Transverse colon (tissue), 4 donors: ENCODE measurements at regions not wholly inside any gene's neighbourhood (a gene's known extent, or its start where the extent isn't known, plus 50 kb on each side); places are given as distances from the start of the nearest gene placed in this dataset.

Source experiments
- EP300 ChIP-seq: sonication (generic); formaldehyde crosslinking; IDR thresholded peaks from one replicate; pipeline ENCODE4 v1.6.1; 2017; ENCODE audit warnings: antibody characterized with exemption, low read depth
- POLR2AphosphoS5 ChIP-seq, 3 donors: sonication (generic); formaldehyde crosslinking; IDR thresholded peaks; one replicate each; pipeline ENCODE4 v1.6.1; 2016; ENCODE audit warnings: antibody characterized with exemption in 3 of 3
- TF ChIP-seq, protein P1 (sequence below), 5 experiments: fragments of 200-600 bp in 3 of 5; fragments of 450-650 bp in 2 of 5; sonication (generic) in 3 of 5; IDR thresholded peaks; 1 replicate in 2 of 5; 2 replicates in 3 of 5; pipeline ENCODE4 v1.5.1; 2016 to 2017; ENCODE audit warnings: antibody characterized with exemption in 5 of 5, inconsistent platforms in 3 of 5, mild to moderate bottlenecking in 2 of 5, moderate library complexity in 1 of 5

DNA sequence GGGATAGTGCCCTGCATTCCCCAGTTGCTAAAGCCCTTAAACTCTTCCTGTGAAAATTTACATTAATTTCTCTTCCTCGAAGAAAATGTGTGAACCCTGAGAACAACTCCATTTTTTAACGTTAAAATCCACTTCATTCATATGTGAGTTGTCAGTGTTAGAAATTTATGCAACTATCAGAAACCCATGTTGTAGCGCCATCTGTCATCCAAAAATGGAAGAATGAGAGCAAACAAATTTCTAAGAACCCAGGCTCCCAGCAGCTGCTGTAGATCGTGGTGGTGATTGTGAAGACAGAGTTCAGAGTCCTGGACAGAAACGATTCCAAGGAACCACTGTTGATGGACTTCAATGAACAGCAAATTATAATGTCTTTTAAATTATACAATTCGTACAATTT, 179.7 kb upstream of the NDN start:
- TF ChIP-seq, protein P1, sequence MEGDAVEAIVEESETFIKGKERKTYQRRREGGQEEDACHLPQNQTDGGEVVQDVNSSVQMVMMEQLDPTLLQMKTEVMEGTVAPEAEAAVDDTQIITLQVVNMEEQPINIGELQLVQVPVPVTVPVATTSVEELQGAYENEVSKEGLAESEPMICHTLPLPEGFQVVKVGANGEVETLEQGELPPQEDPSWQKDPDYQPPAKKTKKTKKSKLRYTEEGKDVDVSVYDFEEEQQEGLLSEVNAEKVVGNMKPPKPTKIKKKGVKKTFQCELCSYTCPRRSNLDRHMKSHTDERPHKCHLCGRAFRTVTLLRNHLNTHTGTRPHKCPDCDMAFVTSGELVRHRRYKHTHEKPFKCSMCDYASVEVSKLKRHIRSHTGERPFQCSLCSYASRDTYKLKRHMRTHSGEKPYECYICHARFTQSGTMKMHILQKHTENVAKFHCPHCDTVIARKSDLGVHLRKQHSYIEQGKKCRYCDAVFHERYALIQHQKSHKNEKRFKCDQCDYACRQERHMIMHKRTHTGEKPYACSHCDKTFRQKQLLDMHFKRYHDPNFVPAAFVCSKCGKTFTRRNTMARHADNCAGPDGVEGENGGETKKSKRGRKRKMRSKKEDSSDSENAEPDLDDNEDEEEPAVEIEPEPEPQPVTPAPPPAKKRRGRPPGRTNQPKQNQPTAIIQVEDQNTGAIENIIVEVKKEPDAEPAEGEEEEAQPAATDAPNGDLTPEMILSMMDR (IDR thresholded peaks at IDR 0.05) = peak in 3 of 5 experiments; percentile 16 to 30 (median 20)
- TF ChIP-seq EP300 (no peak), POLR2AphosphoS5 (IDR thresholded peaks at IDR 0.05) (no peak)
